GM12801 (cell line): ENCODE measurements at regions not wholly inside any gene's neighbourhood (a gene's known extent, or its start where the extent isn't known, plus 50 kb on each side); places are given as distances from the start of the nearest gene placed in this dataset.

ENCODE experiments used
- CTCF ChIP-seq: IDR thresholded peaks from one replicate; pipeline ENCODE4 v1.5.1; 2011; ENCODE audit warnings: control low read depth; ENCODE audit not compliant: insufficient read length; ENCODE audit errors: extremely low read depth

- no peak for TF ChIP-seq CTCF
Measured at GRCh38 chr17:33603789-33604188, 310.7 kb upstream of the ASIC2 start.

GRCh38 chr17:33611532-33611931 is 318.4 kb upstream of the ASIC2 start:
- TF ChIP-seq CTCF, result no peak

- TF ChIP-seq CTCF, result no peak
Measured at GRCh38 chr17:33615861-33616260, 322.8 kb upstream of the ASIC2 start.

GRCh38 chr17:33623841-33624240 is 330.7 kb upstream of the ASIC2 start:
- no peak for TF ChIP-seq CTCF

- no peak for TF ChIP-seq CTCF
Measured at GRCh38 chr17:33628500-33629346, 335.6 kb upstream of the ASIC2 start.

- TF ChIP-seq CTCF, result no peak
Measured at GRCh38 chr17:33633446-33633845, 340.4 kb upstream of the ASIC2 start.

GRCh38 chr17:33637534-33637933 is 344.4 kb upstream of the ASIC2 start:
- TF ChIP-seq CTCF, result no peak
